T-cell (primary cell): ENCODE measurements at regions not wholly inside any gene's neighbourhood (a gene's known extent, or its start where the extent isn't known, plus 50 kb on each side); places are given as distances from the start of the nearest gene placed in this dataset.
"Not testable (repeated sequence)": the region's sequence is repeated elsewhere in the genome, so short reads cannot be mapped to it uniquely, and the experiment has no call there.

Source experiments
- ATAC-seq, 4 experiments: fragments of 200-7000 bp in 3 of 4; fragments of 150-1000 bp in 1 of 4; cut with Tn5 transposase; replicated peaks in 1 of 4; 1 replicate in 3 of 4; 2 replicates in 1 of 4; pipeline ENCODE4 v1.10.0; 2021; ENCODE audit warnings: moderate library complexity in 3 of 4, mild to moderate bottlenecking in 2 of 4, moderate number of reproducible peaks in 1 of 4
- CTCF ChIA-PET, 2 donors: fragments of 300-600 bp; sonication (Branson Sonifier 250); formaldehyde crosslinking; loops; one replicate each; lab custom pipeline; 2022; ENCODE audit warnings: antibody characterized with exemption in 2 of 2; lab: Charles Lee
- POLR2A ChIA-PET, 2 donors: fragments of 300-600 bp; sonication (Branson Sonifier 250); formaldehyde crosslinking; loops; one replicate each; lab custom pipeline; 2022; ENCODE audit warnings: antibody characterized with exemption in 2 of 2; lab: Charles Lee
- DNase-seq, 35 experiments: peaks; one replicate each; pipeline versions ENCODE4 v3.0.0 to v3.0.0-alpha.2; 2013 to 2023
- H3K27ac ChIP-seq: one replicate; pipeline ENCODE4 v1.5.1; 2013; ENCODE audit warnings: low read length
- H3K27me3 ChIP-seq, 2 experiments: replicated peaks in 1 of 2; 1 replicate in 1 of 2; 2 replicates in 1 of 2; pipeline versions ENCODE4 v1.6.1 to v1.7.0; 2013; ENCODE audit warnings: low read length in 1 of 2, mixed read lengths in 1 of 2; ENCODE audit not compliant: control insufficient read depth in 2 of 2, insufficient read depth in 2 of 2; ENCODE audit errors: extremely low read depth in 1 of 2
- H3K36me3 ChIP-seq, 2 donors: 1 replicate in 1 of 2; 2 replicates in 1 of 2; pipeline versions ENCODE4 v1.6.1 to v1.7.0; 2013; ENCODE audit warnings: low read length in 1 of 2; ENCODE audit not compliant: control insufficient read depth in 2 of 2, insufficient read depth in 1 of 2; ENCODE audit errors: extremely low read depth in 1 of 2
- H3K4me1 ChIP-seq, 2 experiments: 1 replicate in 1 of 2; 2 replicates in 1 of 2; pipeline versions ENCODE4 v1.6.1 to v1.7.0; 2013; ENCODE audit warnings: low read length in 2 of 2, mixed read lengths in 1 of 2; ENCODE audit not compliant: insufficient read depth in 2 of 2, control insufficient read depth in 1 of 2; ENCODE audit errors: extremely low read depth in 1 of 2
- H3K4me3 ChIP-seq, 2 donors: 1 replicate in 1 of 2; 2 replicates in 1 of 2; pipeline versions ENCODE4 v1.5.1 to v1.7.0; 2013; ENCODE audit warnings: mild to moderate bottlenecking in 2 of 2, low read length in 1 of 2, moderate library complexity in 1 of 2; ENCODE audit not compliant: control insufficient read depth in 1 of 2; ENCODE audit errors: extremely low read depth in 1 of 2
- H3K9me3 ChIP-seq: 2 replicates; pipeline ENCODE4 v1.7.0; 2013
- H3K27ac Mint-ChIP-seq, 2 donors: one replicate each; pipeline ENCODE4 v1.8.0; 2020 to 2021; ENCODE audit warnings: mild to moderate bottlenecking in 2 of 2, mixed read lengths in 2 of 2
- H3K27me3 Mint-ChIP-seq, 2 donors: one replicate each; pipeline ENCODE4 v1.8.0; 2021 to 2022; ENCODE audit warnings: mixed read lengths in 2 of 2
- H3K36me3 Mint-ChIP-seq: one replicate; pipeline ENCODE4 v1.8.0; 2021; ENCODE audit warnings: mixed read lengths
- H3K4me1 Mint-ChIP-seq, 3 donors: one replicate each; pipeline ENCODE4 v1.8.0; 2020 to 2022; ENCODE audit warnings: mixed read lengths in 3 of 3, mild to moderate bottlenecking in 1 of 3
- H3K4me3 Mint-ChIP-seq, 3 donors: one replicate each; pipeline ENCODE4 v1.8.0; 2020 to 2022; ENCODE audit warnings: mild to moderate bottlenecking in 3 of 3, mixed read lengths in 3 of 3, moderate library complexity in 3 of 3
- H3K9me3 Mint-ChIP-seq, 3 donors: one replicate each; pipeline ENCODE4 v1.8.0; 2020 to 2022; ENCODE audit warnings: mixed read lengths in 3 of 3
- WGBS: methylation state at CpG from one replicate; pipeline ENCODE4 v1.1.5; 2013; ENCODE audit warnings: missing lambda C conversion rate; ENCODE audit not compliant: insufficient coverage; 5-methylcytosine and 5-hydroxymethylcytosine counted together

DNA sequence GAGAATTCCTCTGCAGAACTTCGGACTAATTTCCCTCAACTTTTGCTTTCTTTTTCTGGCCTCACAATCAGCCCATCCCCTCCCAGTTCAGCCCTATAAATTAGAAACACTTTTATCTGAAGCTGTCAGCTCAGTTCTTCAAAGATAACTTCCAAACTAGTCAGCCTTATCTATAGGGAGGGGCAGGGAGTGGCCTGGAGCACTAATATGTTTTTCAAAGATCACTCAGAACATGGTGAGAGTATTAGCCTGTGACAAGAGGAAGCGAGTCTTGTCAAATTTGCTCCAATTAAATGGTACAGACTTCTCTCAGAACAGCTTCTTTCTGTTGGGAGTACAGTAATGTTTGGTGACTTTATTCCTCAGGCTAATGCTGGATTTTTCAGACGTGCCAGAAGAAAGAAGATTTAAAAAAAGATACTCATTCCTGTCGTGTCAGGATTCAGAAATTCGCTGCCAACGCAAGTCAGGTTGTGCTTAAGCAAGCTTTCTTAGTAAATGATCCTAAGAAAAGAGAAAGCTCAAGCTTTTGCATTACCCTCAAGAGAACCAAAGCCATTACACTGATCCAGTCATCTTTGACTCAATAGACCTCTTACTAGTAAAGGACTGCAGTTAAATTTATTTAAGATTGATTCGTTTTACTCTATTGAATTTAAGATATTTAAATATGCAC, 1033.6 kb downstream of the SLITRK5 start:
- H3K4me1 Mint-ChIP-seq = peaks cover 0 to 21% (median 7%) of the 10 kb centered on the region in 3 donors
- Histone ChIP-seq H3K27me3 (no peaks in the 10 kb centered on the region), H3K4me3 (no peak overlapping the region), H3K36me3 (no peaks in the 10 kb centered on the region), H3K27ac (no peak overlapping the region), H3K4me1 (no peaks in the 10 kb centered on the region), H3K9me3 (no peaks in the 10 kb centered on the region)
- CTCF ChIA-PET = interaction anchor here in 1 of 2 donors (1.0 kb wide), 1 partner anchor 82 kb away, joined by 3 read pairs; no protein-coding TSS in a partner anchor
- WGBS = 50% methylated on average over 2 of the region's 7 CpGs
- peaks cover 4 to 8% (median 4%) of the 10 kb centered on the region in 3 donors for H3K9me3 Mint-ChIP-seq
- peak overlapping the region in 1 of 3 donors; percentile 54 for H3K4me3 Mint-ChIP-seq
- H3K27me3 Mint-ChIP-seq = no peaks in the 10 kb centered on the region
- DNase-seq (no peak), ATAC-seq (no peak)
- POLR2A ChIA-PET = interaction anchor here in 1 of 2 donors (0.6 kb wide), 1 partner anchor 1157 kb away, joined by 3 read pairs; no protein-coding TSS in a partner anchor
- no peaks in the 10 kb centered on the region for H3K36me3 Mint-ChIP-seq
- peak overlapping the region in 1 of 2 donors; percentile 52 for H3K27ac Mint-ChIP-seq

DNA sequence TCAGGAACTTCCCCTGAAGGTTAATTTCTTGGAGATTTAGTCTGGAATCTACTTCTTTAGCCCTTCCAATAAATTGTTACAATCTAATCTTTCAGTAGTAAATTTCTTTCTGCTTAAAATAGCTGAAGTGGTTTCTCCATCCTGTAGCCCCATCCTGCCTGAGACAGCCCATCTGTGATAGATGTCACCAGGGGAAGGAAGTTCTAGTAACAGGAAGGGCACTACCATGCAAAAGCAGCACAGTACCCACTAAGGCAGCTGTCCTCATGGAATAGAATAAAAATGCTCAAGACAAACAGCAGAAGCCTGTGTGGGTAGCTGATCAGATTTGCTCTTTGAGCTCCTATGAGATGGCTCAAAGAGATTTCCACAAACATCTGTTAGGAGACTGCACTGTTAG, 1036.5 kb downstream of the SLITRK5 start:
- peaks cover 7 to 9% (median 8%) of the 10 kb centered on the region in 3 donors for H3K9me3 Mint-ChIP-seq
- H3K36me3 Mint-ChIP-seq = no peaks in the 10 kb centered on the region
- H3K4me1 Mint-ChIP-seq = peaks cover 0 to 21% (median 7%) of the 10 kb centered on the region in 3 donors
- no peaks in the 10 kb centered on the region for H3K27me3 Mint-ChIP-seq
- POLR2A ChIA-PET = no interaction called here
- Histone ChIP-seq H3K9me3 (no peaks in the 10 kb centered on the region), H3K27me3 (no peaks in the 10 kb centered on the region), H3K4me3 (no peak overlapping the region), H3K36me3 (no peaks in the 10 kb centered on the region), H3K4me1 (no peaks in the 10 kb centered on the region), H3K27ac (no peak overlapping the region)
- peak overlapping the region in 1 of 2 donors; percentile 56 for H3K27ac Mint-ChIP-seq
- CTCF ChIA-PET = no interaction called here
- no peak overlapping the region for H3K4me3 Mint-ChIP-seq
- ATAC-seq (peak; percentile 45 to 86 (median 66)), DNase-seq (peak in 2 of 35 experiments; percentile 9 to 13)

DNA sequence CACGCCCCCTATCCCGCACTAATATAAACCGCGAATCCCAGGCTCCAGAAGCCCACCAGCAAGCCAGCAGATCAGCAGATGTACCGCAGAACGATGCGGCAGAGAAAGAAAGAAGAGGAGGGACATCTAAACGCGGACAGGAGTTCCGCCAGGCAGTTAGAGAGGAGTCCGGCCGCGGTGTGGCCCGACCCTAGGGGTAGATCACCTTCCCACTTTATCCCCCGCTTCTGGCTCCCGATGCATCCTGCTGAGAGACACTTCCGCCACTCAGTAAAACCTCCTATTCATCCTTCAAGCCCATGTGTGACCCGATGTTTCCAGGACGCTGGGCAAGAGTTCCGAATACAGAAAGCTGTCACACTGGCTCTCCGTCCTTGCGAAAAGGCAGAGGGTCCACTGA, 1046.8 kb downstream of the SLITRK5 start:
- no peaks in the 10 kb centered on the region for H3K9me3 ChIP-seq
- H3K27me3 ChIP-seq = no peaks in the 10 kb centered on the region
- Mint-ChIP-seq H3K4me3 (no peak overlapping the region), H3K27ac (no peak overlapping the region), H3K4me1 (no peaks in the 10 kb centered on the region), H3K9me3 (peaks cover 3 to 9% (median 5%) of the 10 kb centered on the region in 3 donors), H3K36me3 (no peaks in the 10 kb centered on the region), H3K27me3 (no peaks in the 10 kb centered on the region)
- CTCF ChIA-PET = no interaction called here
- no peak overlapping the region for H3K4me3 ChIP-seq
- ATAC-seq = no peak
- 94% methylated on average over 15 of the region's 22 CpGs for WGBS
- no peak overlapping the region for H3K27ac ChIP-seq
- H3K4me1 ChIP-seq = no peaks in the 10 kb centered on the region
- POLR2A ChIA-PET = no interaction called here
- no peak for DNase-seq
- no peaks in the 10 kb centered on the region for H3K36me3 ChIP-seq

DNA sequence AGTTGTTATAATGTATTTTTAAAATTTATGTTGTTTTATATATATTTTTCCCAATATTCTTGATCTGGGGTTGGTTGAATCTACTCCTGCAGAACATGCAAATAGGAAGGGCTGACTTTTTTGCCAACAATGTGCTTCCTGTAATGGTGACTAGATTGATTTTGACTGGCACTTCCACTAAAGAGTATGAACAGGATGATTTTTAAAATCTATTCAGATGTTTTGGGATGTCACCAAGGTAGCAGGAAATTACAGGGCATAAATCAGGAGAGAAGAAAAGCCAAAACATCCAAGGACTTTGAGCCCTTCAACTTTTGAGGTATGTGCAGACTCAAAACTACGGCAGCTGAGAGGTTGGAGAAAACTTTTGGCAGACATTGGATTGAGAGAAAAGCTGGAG, 1047.6 kb downstream of the SLITRK5 start:
- H3K4me1 Mint-ChIP-seq = no peaks in the 10 kb centered on the region
- no peak overlapping the region for H3K4me3 ChIP-seq
- no peak overlapping the region for H3K27ac Mint-ChIP-seq
- H3K4me1 ChIP-seq = no peaks in the 10 kb centered on the region
- H3K27me3 Mint-ChIP-seq = no peaks in the 10 kb centered on the region
- DNase-seq (no peak), ATAC-seq (no peak)
- no peaks in the 10 kb centered on the region for H3K9me3 ChIP-seq
- CTCF ChIA-PET = interaction anchor here in 1 of 2 donors (0.6 kb wide), 1 partner anchor 8 kb away, joined by 3 read pairs; no protein-coding TSS in a partner anchor
- H3K27ac ChIP-seq = no peak overlapping the region
- 100% methylated on average over 1 of the region's 1 CpG for WGBS
- peaks cover 3 to 15% (median 13%) of the 10 kb centered on the region in 3 donors for H3K9me3 Mint-ChIP-seq
- no peaks in the 10 kb centered on the region for H3K36me3 ChIP-seq
- POLR2A ChIA-PET = no interaction called here
- no peaks in the 10 kb centered on the region for H3K27me3 ChIP-seq
- no peak overlapping the region for H3K4me3 Mint-ChIP-seq
- no peaks in the 10 kb centered on the region for H3K36me3 Mint-ChIP-seq

DNA sequence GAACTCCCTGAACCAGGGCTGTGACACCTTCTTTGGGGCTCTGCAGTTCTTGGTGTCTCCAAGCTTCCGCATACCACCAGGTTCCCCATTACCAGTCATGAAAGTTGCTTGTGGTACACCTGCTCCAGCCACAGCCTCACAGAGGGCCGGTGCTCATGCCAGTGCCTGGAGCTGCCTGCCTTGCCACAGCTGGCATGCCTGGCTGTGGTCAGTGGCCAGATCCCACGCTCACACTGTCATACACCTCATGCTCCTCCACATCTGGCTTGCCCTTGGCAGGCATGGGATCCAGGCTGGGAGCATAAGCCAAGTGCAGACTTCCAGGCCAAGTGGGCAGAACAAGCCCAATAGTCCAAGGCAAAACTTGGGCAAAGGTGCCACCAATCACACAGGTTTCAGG, 1054.9 kb downstream of the SLITRK5 start:
- DNase-seq = no peak
- Histone ChIP-seq H3K27ac (no peak overlapping the region), H3K27me3 (no peaks in the 10 kb centered on the region), H3K36me3 (no peaks in the 10 kb centered on the region), H3K4me1 (no peaks in the 10 kb centered on the region), H3K9me3 (no peaks in the 10 kb centered on the region), H3K4me3 (no peak overlapping the region)
- peaks cover 0 to 8% (median 0%) of the 10 kb centered on the region in 3 donors for H3K4me1 Mint-ChIP-seq
- H3K27ac Mint-ChIP-seq = no peak overlapping the region
- H3K36me3 Mint-ChIP-seq = no peaks in the 10 kb centered on the region
- peaks cover 2 to 24% (median 14%) of the 10 kb centered on the region in 3 donors for H3K9me3 Mint-ChIP-seq
- ATAC-seq = no peak
- ChIA-PET CTCF (no interaction called here), POLR2A (no interaction called here)
- WGBS = 85% methylated on average over 3 of the region's 3 CpGs
- H3K27me3 Mint-ChIP-seq = no peaks in the 10 kb centered on the region
- H3K4me3 Mint-ChIP-seq = no peak overlapping the region

DNA sequence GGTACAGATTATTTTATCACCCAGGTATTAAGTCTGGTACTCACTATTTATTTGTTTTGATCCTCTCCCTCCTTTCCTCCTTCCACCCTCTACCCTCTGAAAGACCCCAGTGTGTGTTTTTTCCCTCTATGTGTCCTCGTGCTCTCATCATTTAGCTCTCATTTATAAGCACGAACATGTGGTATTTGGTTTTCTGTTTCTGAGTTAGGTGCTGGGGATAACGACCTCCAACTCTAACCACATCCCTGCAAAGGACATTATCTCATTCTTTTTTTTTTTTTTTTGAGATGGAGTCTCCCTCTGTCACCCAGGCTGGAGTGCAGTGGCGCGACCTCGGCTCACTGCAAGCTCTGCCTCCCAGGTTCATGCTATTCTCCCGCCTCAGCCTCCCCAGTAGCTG, 1056.1 kb downstream of the SLITRK5 start:
- Mint-ChIP-seq H3K27ac (peak overlapping the region in 1 of 2 donors; percentile 19), H3K9me3 (peaks cover 2 to 24% (median 14%) of the 10 kb centered on the region in 3 donors)
- H3K36me3 Mint-ChIP-seq, H3K27ac ChIP-seq, DNase-seq, H3K4me1 ChIP-seq, H3K27me3 ChIP-seq, H3K4me3 Mint-ChIP-seq, POLR2A ChIA-PET, H3K27me3 Mint-ChIP-seq, H3K4me1 Mint-ChIP-seq, ATAC-seq, H3K9me3 ChIP-seq, H3K4me3 ChIP-seq, H3K36me3 ChIP-seq: not testable (repeated sequence)
- CTCF ChIA-PET = interaction anchor here (0.7 kb wide), 2 partner anchors 19 to 322 kb away, joined by 4 to 7 read pairs; no protein-coding TSS in a partner anchor
- no CpG with 5 or more reads among the region's 7 CpGs for WGBS
